ENCODE measurements at regions not wholly inside any gene's neighbourhood (a gene's known extent, or its start where the extent isn't known, plus 50 kb on each side); places are given as distances from the start of the nearest gene placed in this dataset.

GRCh38 chr6:90787446-90787845 lies 200.6 kb upstream of the MAP3K7 start:
- H3K4me1 ChIP-seq (ENCODE audit: insufficient read depth, insufficient read length): no peaks in the 10 kb centered on the region
- H3K36me3 ChIP-seq (ENCODE audit: insufficient read depth, insufficient read length, low read length): no peaks in the 10 kb centered on the region
- H3K4me3 ChIP-seq (ENCODE audit: insufficient read length, low read depth): no peak overlapping the region
- H3K9me3 ChIP-seq (ENCODE audit: insufficient read depth, low read length): no peaks in the 10 kb centered on the region
- no peaks in the 10 kb centered on the region for H3K27me3 ChIP-seq (ENCODE audit: insufficient read depth, insufficient read length)
- no peak overlapping the region for H3K9ac ChIP-seq (ENCODE audit: insufficient read length, low read depth)
- no peak for DNase-seq (ENCODE audit: low read depth, low spot score)
- TF ChIP-seq SUZ12 (IDR thresholded peaks at IDR 0.05; ENCODE audit: extremely low read depth, insufficient read depth, insufficient read length): no peak
- no peak for TF ChIP-seq ZNF274 (IDR thresholded peaks at IDR 0.05; ENCODE audit: low read depth, low read length)
- TF ChIP-seq YY1 (IDR thresholded peaks at IDR 0.05; ENCODE audit: insufficient read depth, insufficient read length): no peak

GRCh38 chr6:90780778-90781177 lies 193.9 kb upstream of the MAP3K7 start:
- no peaks in the 10 kb centered on the region for H3K9me3 ChIP-seq (ENCODE audit: insufficient read depth, low read length)
- H3K36me3 ChIP-seq (ENCODE audit: insufficient read depth, insufficient read length, low read length): no peaks in the 10 kb centered on the region
- H3K4me1 ChIP-seq (ENCODE audit: insufficient read depth, insufficient read length): no peaks in the 10 kb centered on the region
- DNase-seq (ENCODE audit: low read depth, low spot score): no peak
- H3K4me3 ChIP-seq (ENCODE audit: insufficient read length, low read depth): no peak overlapping the region
- TF ChIP-seq SUZ12 (IDR thresholded peaks at IDR 0.05; ENCODE audit: extremely low read depth, insufficient read depth, insufficient read length): no peak
- TF ChIP-seq ZNF274 (IDR thresholded peaks at IDR 0.05; ENCODE audit: low read depth, low read length): no peak
- no peak for TF ChIP-seq YY1 (IDR thresholded peaks at IDR 0.05; ENCODE audit: insufficient read depth, insufficient read length)
- H3K27me3 ChIP-seq (ENCODE audit: insufficient read depth, insufficient read length): no peaks in the 10 kb centered on the region
- H3K9ac ChIP-seq (ENCODE audit: insufficient read length, low read depth): no peak overlapping the region

GRCh38 chr6:90780141-90780540 lies 193.3 kb upstream of the MAP3K7 start:
- no peaks in the 10 kb centered on the region for H3K27me3 ChIP-seq (ENCODE audit: insufficient read depth, insufficient read length)
- H3K9ac ChIP-seq (ENCODE audit: insufficient read length, low read depth): no peak overlapping the region
- DNase-seq (ENCODE audit: low read depth, low spot score): no peak

GRCh38 chr6:90778417-90779203 lies 191.7 kb upstream of the MAP3K7 start:
- no peaks in the 10 kb centered on the region for H3K36me3 ChIP-seq (ENCODE audit: insufficient read depth, insufficient read length, low read length)
- H3K4me3 ChIP-seq (ENCODE audit: insufficient read length, low read depth): no peak overlapping the region
- no peaks in the 10 kb centered on the region for H3K9me3 ChIP-seq (ENCODE audit: insufficient read depth, low read length)
- H3K9ac ChIP-seq (ENCODE audit: insufficient read length, low read depth): no peak overlapping the region
- no peak for DNase-seq (ENCODE audit: low read depth, low spot score)
- TF ChIP-seq SUZ12 (IDR thresholded peaks at IDR 0.05; ENCODE audit: extremely low read depth, insufficient read depth, insufficient read length) (no peak), YY1 (IDR thresholded peaks at IDR 0.05; ENCODE audit: insufficient read depth, insufficient read length) (no peak), ZNF274 (IDR thresholded peaks at IDR 0.05; ENCODE audit: low read depth, low read length) (no peak)
- no peaks in the 10 kb centered on the region for H3K4me1 ChIP-seq (ENCODE audit: insufficient read depth, insufficient read length)
- no peaks in the 10 kb centered on the region for H3K27me3 ChIP-seq (ENCODE audit: insufficient read depth, insufficient read length)

More at GRCh38 chr6:90780141-90780540, 193.3 kb upstream of the MAP3K7 start:
- TF ChIP-seq YY1 (IDR thresholded peaks at IDR 0.05; ENCODE audit: insufficient read depth, insufficient read length) (no peak), ZNF274 (IDR thresholded peaks at IDR 0.05; ENCODE audit: low read depth, low read length) (no peak), SUZ12 (IDR thresholded peaks at IDR 0.05; ENCODE audit: extremely low read depth, insufficient read depth, insufficient read length) (no peak)
- Histone ChIP-seq H3K4me3 (ENCODE audit: insufficient read length, low read depth) (no peak overlapping the region), H3K9me3 (ENCODE audit: insufficient read depth, low read length) (no peaks in the 10 kb centered on the region), H3K4me1 (ENCODE audit: insufficient read depth, insufficient read length) (no peaks in the 10 kb centered on the region), H3K36me3 (ENCODE audit: insufficient read depth, insufficient read length, low read length) (no peaks in the 10 kb centered on the region)

- H3K4me1 ChIP-seq (ENCODE audit: insufficient read depth, insufficient read length): no peaks in the 10 kb centered on the region
- no peaks in the 10 kb centered on the region for H3K36me3 ChIP-seq (ENCODE audit: insufficient read depth, insufficient read length, low read length)
- H3K9ac ChIP-seq (ENCODE audit: insufficient read length, low read depth): no peak overlapping the region
- no peak for TF ChIP-seq ZNF274 (IDR thresholded peaks at IDR 0.05; ENCODE audit: low read depth, low read length)
- TF ChIP-seq YY1 (IDR thresholded peaks at IDR 0.05; ENCODE audit: insufficient read depth, insufficient read length): no peak
- no peak for TF ChIP-seq SUZ12 (IDR thresholded peaks at IDR 0.05; ENCODE audit: extremely low read depth, insufficient read depth, insufficient read length)
- no peaks in the 10 kb centered on the region for H3K9me3 ChIP-seq (ENCODE audit: insufficient read depth, low read length)
- no peak overlapping the region for H3K4me3 ChIP-seq (ENCODE audit: insufficient read length, low read depth)
- DNase-seq (ENCODE audit: low read depth, low spot score): no peak
- no peaks in the 10 kb centered on the region for H3K27me3 ChIP-seq (ENCODE audit: insufficient read depth, insufficient read length)
Measured at GRCh38 chr6:90770778-90771177, 183.9 kb upstream of the MAP3K7 start.

- DNase-seq (ENCODE audit: low read depth, low spot score): no peak
- Histone ChIP-seq H3K4me1 (ENCODE audit: insufficient read depth, insufficient read length) (no peaks in the 10 kb centered on the region), H3K9me3 (ENCODE audit: insufficient read depth, low read length) (no peaks in the 10 kb centered on the region), H3K27me3 (ENCODE audit: insufficient read depth, insufficient read length) (no peaks in the 10 kb centered on the region), H3K36me3 (ENCODE audit: insufficient read depth, insufficient read length, low read length) (no peaks in the 10 kb centered on the region), H3K4me3 (ENCODE audit: insufficient read length, low read depth) (no peak overlapping the region), H3K9ac (ENCODE audit: insufficient read length, low read depth) (no peak overlapping the region)
- TF ChIP-seq SUZ12 (IDR thresholded peaks at IDR 0.05; ENCODE audit: extremely low read depth, insufficient read depth, insufficient read length): no peak
- TF ChIP-seq ZNF274 (IDR thresholded peaks at IDR 0.05; ENCODE audit: low read depth, low read length): no peak
- no peak for TF ChIP-seq YY1 (IDR thresholded peaks at IDR 0.05; ENCODE audit: insufficient read depth, insufficient read length)
Measured at GRCh38 chr6:90765895-90766294, 179.0 kb upstream of the MAP3K7 start.

- TF ChIP-seq YY1 (IDR thresholded peaks at IDR 0.05; ENCODE audit: insufficient read depth, insufficient read length) (no peak), SUZ12 (IDR thresholded peaks at IDR 0.05; ENCODE audit: extremely low read depth, insufficient read depth, insufficient read length) (no peak), ZNF274 (IDR thresholded peaks at IDR 0.05; ENCODE audit: low read depth, low read length) (no peak)
- Histone ChIP-seq H3K4me1 (ENCODE audit: insufficient read depth, insufficient read length) (no peaks in the 10 kb centered on the region), H3K36me3 (ENCODE audit: insufficient read depth, insufficient read length, low read length) (no peaks in the 10 kb centered on the region), H3K27me3 (ENCODE audit: insufficient read depth, insufficient read length) (no peaks in the 10 kb centered on the region), H3K9me3 (ENCODE audit: insufficient read depth, low read length) (no peaks in the 10 kb centered on the region), H3K9ac (ENCODE audit: insufficient read length, low read depth) (no peak overlapping the region), H3K4me3 (ENCODE audit: insufficient read length, low read depth) (no peak overlapping the region)
- DNase-seq (ENCODE audit: low read depth, low spot score): no peak
Measured at GRCh38 chr6:90765491-90765890, 178.6 kb upstream of the MAP3K7 start.
